Urothelium cell line (cell line): ENCODE measurements at regions not wholly inside any gene's neighbourhood (a gene's known extent, or its start where the extent isn't known, plus 50 kb on each side); places are given as distances from the start of the nearest gene placed in this dataset.
"Not testable (repeated sequence)": the region's sequence is repeated elsewhere in the genome, so short reads cannot be mapped to it uniquely, and the experiment has no call there.

Experiments
- DNase-seq: peaks from one replicate; pipeline ENCODE4 v3.0.0; 2011; ENCODE audit warnings: low spot score, mixed read lengths
- FAIRE-seq: peaks from 2 replicates; lab custom pipeline; 2011; peaks lifted over from hg19 to GRCh38; lab: Jason Lieb, UNC

DNA sequence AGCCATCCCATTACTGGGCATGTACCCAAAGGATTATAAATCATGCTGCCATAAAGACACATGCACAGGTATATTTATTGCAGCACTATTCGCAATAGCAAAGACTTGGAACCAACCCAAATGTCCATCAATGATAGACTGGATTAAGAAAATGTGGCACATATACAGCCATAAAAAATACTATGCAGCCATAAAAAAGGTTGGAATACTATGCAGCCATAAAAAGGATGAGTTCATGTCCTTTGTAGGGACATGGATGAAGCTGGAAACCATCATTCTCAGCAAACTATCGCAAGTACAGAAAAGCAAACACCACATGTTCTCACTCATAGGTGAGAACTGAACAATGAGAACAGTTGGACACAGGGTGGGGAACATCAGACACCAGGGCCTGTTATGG, 151.5 kb downstream of the PLK2 start:
- FAIRE-seq, DNase-seq: not testable (repeated sequence)

DNA sequence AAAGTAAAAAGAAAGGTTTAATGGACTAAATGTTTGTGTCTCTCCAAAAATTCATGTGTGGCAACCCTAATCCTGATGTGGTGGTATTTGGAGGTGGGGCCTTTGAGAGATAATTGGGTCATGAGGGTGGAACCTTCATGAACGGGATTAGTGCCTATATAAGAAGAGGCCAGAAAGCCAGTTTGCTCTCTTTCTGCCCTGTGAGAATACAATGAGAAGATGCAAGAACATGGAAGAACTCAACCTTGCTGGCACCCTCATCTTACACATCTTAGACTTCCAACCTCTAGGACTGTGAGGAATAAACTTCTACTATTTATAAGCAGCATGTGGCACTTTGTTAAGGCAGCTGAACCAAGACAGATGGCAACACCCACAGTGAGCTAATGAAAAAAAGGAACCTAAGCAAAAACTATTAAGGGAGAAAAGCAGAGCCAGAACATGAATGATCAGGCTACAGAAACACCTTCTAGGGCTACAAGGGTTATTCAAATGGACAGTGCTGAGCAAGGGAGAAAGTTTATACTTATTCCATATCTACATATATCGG, 159.5 kb downstream of the PLK2 start:
- DNase-seq (no peak), FAIRE-seq (no peak)

DNA sequence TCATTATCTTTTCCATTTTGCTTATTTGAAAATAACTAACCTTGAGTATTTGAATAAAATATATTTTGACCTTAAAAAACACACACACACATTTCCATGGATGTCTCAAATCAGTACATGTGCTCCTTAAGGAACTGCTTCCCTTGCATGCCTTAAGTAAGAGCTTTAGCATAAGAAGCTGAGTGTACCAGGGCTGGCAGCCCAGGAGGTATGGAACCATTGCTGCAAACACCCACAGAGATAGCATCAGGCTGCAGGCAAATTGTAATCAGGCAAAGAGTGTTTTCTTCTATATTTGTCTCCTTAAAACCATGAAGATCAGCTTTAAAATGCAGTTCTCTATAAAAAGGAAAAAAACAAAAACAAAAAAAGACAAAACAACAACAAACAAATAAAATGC, 160.6 kb downstream of the PLK2 start:
- FAIRE-seq: no peak
- no peak for DNase-seq

DNA sequence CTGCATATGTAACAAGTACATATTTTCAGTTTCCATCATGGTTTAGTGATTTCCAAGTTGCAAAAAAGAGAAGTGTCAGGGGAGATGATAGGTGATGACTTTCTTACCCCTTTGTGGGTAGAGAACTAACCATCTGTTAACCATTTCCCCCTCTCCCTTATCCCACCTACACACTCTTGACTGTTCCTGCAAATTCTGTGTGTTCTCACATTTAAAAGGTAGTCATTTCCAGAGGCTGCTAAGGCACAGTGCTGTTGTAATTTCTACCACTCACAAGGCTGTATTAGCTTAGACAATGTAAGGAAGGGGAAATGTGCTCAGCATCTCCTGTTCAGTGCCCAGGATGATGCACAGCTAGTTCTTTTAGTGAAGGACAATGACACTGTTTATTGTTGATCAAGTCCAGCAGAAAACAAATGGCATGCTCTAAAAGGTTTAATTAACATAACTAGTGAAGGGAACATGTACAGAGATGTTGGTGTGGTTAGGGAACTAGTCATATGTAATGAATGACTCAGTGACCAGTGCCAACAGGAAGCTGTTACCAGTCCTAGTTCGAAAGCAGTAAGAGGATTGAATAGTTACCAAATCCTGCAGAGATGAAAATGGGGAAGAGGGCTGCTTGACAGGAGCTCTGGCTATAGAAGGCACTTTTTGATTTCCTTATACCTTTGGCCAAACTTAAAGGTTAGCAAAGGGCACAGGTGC, 165.1 kb downstream of the PLK2 start:
- DNase-seq (peak; percentile 17), FAIRE-seq (no peak)

DNA sequence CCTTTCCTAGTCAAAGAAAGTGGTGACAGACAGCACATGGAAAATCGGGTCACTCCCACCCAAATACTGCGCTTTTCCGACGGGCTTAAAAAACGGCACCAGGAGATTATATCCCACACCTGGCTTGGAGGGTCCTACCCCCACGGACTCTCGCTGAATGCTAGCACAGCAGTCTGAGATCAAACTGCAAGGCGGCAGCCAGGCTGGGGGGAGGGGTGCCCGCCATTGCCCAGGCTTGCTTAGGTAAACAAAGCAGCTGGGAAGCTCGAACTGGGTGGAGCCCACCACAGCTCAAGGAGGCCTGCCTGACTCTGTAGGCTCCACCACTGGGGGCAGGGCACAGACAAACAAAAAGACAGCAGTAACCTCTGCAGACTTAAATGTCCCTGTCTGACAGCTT, 171.6 kb downstream of the PLK2 start:
- not testable (repeated sequence) for DNase-seq, FAIRE-seq

DNA sequence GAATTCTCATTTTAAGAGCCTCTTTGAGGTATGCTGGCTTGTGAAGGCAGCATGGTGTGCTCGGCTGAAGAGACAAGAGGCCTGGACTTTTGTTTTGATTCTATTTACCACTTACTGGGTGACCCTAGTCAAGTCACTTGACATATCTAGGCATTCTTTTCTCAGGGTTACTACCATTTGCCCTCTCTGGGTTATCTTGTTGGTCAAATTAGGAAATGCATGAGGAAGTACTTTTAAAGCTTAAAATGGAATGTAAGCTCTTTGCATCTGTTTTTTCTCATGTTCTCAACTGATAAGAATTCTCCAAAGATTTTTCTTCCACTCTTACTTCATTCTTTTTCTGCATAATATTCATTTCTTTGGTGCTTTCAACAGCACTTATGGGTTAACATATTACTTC, 173.1 kb downstream of the PLK2 start:
- no peak for FAIRE-seq
- DNase-seq: no peak

DNA sequence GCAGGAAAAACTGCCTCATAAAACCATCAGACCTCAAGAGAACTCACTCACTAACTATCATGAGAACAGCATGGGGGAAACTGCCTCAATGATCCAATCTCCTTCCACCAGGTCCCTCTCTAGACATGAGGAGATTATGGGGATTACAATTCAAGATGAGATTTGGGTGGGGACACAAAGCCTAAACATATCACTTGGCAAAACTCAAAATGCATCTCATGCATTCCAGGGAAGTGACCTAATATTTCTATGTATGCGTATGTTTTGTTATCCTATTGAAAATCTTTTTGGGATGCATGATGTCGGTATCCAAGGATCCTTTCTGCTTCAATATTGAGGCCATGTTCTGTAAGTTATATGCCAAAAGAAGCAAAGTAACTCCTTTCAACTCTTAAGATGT, 174.0 kb downstream of the PLK2 start:
- DNase-seq (no peak), FAIRE-seq (no peak)

DNA sequence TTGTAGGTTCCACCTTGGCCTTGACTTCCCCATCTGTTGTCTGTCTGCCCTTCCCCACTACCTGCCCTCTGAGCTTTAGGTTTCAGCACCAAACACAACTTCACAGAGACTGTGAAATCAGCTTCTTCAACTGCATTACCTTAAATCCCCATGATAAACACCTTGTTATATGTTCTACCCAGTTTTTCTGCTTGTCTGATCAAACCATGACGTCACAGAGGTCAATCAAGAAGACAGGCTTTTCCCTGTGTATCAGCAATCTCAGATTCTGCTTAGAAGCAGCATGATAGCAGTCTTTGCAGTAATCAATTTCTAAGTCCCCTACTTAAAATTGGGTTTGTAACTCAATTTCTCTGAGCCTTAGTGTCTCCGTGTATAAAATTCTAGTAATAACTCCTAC, 175.0 kb downstream of the PLK2 start:
- no peak for FAIRE-seq
- DNase-seq: no peak

DNA sequence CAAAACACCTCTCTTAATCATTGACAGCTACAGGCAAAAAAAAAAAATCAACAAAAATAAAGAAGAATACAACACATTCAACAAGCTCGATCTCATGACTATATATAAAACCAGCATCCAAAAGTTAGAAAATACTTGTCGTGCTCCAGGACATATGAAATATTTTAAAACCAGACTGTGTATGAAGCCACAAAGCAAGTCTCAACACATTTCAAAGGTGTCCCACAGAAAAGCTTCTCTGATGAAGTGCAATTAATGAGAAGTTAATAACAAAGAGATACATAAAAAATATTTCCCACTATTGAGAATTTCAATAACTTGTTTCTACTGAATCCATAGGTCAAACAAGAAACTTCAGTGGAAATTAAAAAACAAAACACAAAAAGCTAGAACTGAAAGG, 178.7 kb downstream of the PLK2 start:
- DNase-seq (no peak), FAIRE-seq (no peak)

DNA sequence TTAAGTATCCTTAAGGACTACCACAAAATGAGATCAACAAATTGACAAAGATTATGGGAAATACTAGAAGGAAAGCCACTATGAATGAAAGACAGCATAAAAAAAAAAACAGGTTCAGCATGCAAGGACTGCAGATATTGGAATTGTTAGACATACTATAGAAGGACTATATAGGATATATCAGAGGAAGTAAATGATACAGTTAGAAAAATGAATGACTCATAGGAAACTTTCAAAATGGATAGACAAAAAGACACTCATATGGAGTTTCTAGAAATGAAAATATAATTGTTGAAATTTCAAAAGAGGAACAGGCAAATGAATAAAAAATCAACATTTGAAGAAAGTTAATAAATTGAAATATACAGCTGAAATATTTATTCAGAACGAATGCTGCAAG, 180.6 kb downstream of the PLK2 start:
- DNase-seq (no peak), FAIRE-seq (no peak)

DNA sequence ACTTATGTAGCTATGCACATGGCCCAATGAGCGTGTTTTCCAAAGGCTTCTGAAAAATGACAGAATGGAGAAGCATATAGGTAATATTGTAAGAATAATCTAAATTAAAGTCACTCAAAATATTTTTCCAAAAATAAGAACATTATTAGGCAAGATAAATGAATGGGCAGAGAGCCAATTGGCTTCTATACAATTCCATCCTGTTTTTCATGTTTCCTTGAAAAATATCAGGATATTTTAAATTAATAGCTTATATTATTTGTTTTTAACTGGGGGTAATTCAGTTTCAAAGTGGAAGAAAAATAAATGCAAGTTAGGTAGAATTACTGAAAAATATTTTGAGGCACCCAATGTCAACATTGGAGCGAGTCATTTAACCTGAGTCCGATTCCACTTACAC, 183.5 kb downstream of the PLK2 start:
- DNase-seq: no peak
- FAIRE-seq: no peak

DNA sequence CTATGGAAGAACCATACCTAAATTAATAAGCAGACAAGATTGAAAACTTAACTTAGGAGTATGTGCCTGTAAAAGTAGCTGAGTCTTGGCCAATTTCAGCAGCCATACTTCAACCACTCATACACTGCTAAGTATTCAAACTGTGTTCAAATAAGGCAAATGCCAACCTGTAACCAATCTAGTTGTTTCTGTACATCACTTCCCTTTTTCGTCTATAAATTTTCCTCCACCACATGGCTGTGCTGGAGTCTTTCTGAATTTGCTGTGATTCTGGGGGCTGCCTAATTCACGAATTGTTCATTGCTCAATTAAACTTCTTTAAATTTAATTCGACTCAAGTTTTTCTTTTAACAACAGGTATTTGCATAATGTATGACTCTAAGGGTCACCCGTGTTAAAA, 184.4 kb downstream of the PLK2 start:
- FAIRE-seq: no peak
- no peak for DNase-seq

DNA sequence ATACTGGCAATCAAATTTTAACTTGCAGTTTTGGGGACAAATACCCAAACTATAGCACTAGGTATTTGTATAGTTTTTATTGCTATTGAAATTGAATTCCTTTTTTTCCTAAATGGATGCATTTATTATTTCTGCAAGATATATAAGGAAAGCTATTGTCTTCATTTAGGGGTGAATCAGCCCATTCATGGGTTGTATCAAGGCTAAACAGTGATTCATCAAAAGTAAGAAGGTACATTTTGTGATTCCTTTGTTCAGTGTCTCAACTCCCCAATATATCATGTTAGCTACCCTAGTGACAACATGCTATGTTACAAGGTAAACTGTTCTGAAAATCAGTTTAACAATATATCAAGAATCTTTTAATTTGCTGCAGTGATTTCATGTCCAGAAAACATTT, 185.7 kb downstream of the PLK2 start:
- DNase-seq (no peak), FAIRE-seq (no peak)

DNA sequence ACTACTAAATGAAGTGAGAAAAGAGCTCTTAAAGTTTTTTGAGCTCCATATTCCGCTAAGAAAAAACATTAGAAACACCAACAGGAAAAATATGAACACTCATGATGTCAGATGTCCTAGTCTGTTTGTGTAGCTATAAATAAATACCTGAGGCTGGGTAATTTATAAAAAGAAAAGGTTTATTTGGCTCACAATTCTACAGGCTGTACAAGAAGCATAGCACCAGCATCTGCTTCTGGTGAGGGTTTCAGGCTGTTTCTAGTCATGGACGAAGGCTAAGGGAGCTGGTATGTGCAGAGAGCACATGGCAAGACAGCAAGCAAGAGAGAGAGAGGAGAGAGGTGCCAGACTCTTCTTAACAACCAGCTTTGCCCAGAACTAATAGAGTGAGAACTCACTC, 186.2 kb downstream of the PLK2 start:
- FAIRE-seq: no peak

DNA sequence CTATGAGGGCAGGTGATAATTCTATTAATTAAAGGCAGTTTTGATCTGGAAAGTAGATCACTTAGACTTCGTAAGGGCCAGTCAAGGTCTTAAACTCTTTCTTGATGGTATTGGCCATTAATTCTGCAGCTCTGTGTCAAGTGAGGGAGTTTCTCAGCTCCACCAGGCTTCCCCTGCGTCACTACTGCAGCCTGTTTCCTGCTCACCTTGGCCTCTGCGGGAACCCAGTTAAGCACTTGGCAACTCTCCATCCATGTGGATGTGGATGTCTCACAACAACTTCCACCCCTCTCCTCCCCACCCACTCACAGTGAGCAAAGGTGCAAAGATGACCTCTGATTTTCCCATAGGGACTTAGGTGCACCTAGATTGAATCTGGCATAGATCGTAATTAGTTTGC, 191.6 kb downstream of the PLK2 start:
- FAIRE-seq (no peak), DNase-seq (no peak)

More for the DNA sequence above, 186.2 kb downstream of the PLK2 start:
- no peak for DNase-seq

DNA sequence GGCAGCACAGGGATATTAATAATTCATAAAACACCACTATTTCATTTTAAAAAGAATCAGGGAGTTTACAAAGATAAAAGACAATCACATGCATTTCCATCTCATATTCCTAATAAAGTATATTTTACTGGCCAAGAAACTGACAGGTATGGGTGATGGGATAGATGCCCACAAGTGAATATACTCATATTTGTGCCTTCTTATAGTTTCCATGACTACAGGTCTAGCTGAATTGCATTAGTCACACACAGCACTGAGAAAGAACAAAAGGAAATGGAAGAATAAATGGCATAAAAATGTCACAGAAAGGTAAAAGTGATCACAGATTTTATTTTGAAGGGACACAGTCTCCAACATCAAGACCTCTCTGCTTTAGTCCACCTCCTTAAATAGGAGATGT, 193.5 kb downstream of the PLK2 start:
- DNase-seq: no peak
- FAIRE-seq: no peak

DNA sequence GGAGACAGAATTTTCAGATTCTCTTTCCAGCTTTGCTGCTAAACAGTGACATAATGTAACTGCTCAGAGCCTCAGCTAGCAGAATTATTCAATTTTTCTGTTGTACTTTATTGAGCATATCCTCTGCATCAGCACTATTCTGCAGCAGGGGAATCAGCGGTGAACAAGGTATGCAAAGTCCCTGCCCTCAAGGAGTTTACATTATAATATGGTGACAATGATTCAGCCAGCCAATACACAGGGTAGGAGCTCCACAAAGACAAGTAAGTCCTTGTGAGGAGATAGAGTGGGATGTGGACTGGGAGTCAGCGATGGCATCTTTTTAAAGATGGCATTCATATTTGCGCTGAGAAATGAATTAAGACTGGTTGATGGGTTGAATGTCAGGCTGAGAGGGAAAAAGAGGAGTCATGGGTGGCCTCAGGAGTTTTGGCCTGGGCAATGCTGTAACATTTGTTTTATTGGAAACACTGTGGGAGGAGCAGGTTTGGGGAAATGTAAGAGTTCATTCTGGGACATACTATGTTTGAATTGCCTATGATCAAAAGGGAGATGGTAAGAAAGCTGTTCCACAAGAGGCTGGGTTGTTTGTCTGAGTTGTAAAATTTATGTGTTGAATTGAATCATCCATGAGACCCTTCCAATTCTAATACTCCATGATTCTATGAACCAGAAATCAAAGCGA, 194.5 kb downstream of the PLK2 start:
- FAIRE-seq (no peak), DNase-seq (no peak)

DNA sequence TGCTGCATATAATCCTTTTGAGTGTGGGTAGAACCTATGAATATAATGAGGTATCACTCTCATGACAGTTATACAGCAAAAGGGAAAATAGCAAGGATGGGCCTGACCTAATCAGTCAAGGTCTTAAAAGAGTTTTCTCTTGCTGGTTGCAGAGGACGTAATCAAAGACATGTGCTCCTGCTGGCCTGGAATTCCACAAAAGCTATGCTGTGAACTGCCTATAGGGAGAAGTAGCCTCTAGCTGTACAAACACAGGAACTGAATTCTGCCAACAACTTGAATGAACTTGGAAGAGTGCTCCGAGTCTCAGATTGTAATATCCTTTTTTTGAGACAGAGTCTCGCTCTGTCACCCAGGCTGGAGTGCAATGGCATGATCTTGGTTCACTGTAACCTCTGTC, 195.6 kb downstream of the PLK2 start:
- DNase-seq (no peak), FAIRE-seq (no peak)

DNA sequence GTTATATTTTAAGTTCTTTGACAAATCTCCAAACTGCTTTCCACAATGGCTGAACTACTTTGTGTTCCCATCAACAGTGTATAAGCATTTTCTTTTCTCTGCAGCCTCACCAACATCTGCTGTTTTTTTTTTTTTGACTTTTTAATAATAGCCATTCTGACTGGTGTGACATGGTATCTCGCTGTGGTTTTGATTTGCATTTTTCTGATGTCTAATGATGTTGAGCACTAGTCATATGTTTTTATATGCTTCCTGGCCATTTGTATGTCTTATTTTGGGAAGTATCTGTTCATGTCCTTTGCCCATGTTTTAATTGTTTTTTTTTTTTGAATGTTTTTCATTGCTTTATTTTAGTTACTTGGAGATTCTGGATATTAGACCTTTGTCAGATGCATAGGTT, 196.6 kb downstream of the PLK2 start:
- DNase-seq (no peak), FAIRE-seq (no peak)

DNA sequence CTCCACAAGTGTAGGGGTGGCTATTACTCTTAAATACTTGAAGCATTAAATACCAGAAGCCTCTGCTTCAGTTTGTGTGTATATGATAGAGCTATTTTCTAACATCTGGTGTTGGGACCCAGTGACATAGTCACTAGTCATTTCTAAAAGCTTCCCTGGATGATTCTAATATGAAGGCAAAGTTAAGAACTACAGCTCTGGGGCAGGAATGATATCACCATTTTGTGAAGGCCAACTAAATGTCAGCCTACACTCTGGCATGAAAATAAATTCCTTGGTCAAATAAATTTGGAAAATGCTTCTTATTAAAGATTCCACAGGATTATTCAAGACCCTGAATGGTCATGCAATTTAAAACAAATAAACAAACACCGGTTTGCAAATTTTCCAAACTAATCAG, 197.7 kb downstream of the PLK2 start:
- DNase-seq (no peak), FAIRE-seq (no peak)

DNA sequence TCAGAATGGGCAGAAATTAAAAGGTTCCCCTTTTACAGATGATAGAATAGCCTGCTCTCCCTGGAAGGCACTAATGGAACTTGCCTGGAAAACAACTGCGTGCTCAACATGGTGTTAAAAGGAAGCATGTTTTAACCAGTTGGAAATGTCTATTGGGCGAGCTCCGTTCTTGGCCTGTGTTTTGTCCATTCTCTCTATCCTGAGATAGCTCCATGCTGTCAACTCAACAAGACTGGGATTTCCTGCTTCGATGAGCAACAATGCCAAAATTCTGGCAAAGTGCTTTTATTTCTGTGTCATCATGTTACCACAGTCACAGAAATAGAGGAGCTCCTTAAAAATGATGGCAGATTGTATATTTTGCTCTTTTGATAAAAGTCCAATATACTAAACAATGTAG, 198.3 kb downstream of the PLK2 start:
- no peak for DNase-seq
- FAIRE-seq: no peak

DNA sequence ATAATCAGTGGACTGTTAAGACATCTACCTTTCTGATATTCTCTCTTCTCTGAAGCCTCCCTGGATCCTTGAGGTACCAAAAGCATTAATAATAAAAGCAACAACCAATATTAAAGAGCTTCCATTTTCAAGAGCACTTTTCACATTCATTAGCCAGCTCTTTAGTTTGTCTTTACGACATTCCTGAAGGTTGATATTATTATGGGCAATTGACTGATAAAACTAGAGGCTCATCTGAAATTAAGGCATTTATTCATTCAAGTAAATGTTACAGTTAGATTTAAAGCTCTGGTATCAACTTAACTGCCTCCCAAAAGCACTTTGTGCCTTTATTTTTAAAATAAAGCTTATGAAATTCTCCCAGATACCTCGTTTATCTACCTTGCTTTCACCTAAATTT, 199.6 kb downstream of the PLK2 start:
- FAIRE-seq (no peak), DNase-seq (no peak)
